HEK293 (cell line): ENCODE measurements at regions not wholly inside any gene's neighbourhood (a gene's known extent, or its start where the extent isn't known, plus 50 kb on each side); places are given as distances from the start of the nearest gene placed in this dataset.

Experiments
- HOXC10 ChIP-seq: sonication (generic); formaldehyde crosslinking; IDR thresholded peaks from 2 replicates; pipeline ENCODE4 v1.8.1; 2023; ENCODE audit warnings: mild to moderate bottlenecking, missing genetic modification reagents
- KLF16 ChIP-seq: fragments of 450-650 bp; formaldehyde crosslinking; IDR thresholded peaks from 2 replicates; pipeline ENCODE4 v1.5.1; 2017; ENCODE audit warnings: missing biosample characterization, missing genetic modification characterization
- SP2 ChIP-seq: fragments of 450-650 bp; formaldehyde crosslinking; IDR thresholded peaks from 2 replicates; pipeline ENCODE4 v1.5.1; 2016; ENCODE audit warnings: missing biosample characterization, missing genetic modification characterization
- ZBTB7A ChIP-seq: fragments of 450-650 bp; formaldehyde crosslinking; IDR thresholded peaks from 2 replicates; pipeline ENCODE4 v1.5.1; 2016; ENCODE audit warnings: low read depth, missing biosample characterization, missing genetic modification characterization
- ZNF223 ChIP-seq: fragments of 450-650 bp; formaldehyde crosslinking; IDR thresholded peaks from 2 replicates; pipeline ENCODE4 v1.5.1; 2016; ENCODE audit warnings: missing biosample characterization, missing genetic modification characterization
- ZNF350 ChIP-seq: fragments of 450-650 bp; formaldehyde crosslinking; IDR thresholded peaks from 2 replicates; pipeline ENCODE4 v1.5.0; 2017; ENCODE audit warnings: missing biosample characterization, mild to moderate bottlenecking, missing genetic modification characterization
- ZNF701 ChIP-seq: fragments of 450-650 bp; formaldehyde crosslinking; IDR thresholded peaks from 2 replicates; pipeline ENCODE4 v1.5.1; 2016; ENCODE audit warnings: missing biosample characterization, missing genetic modification characterization
- ZNF747 ChIP-seq: fragments of 450-650 bp; formaldehyde crosslinking; IDR thresholded peaks from 2 replicates; pipeline ENCODE4 v1.5.1; 2016; ENCODE audit warnings: missing biosample characterization, missing genetic modification characterization
- TF ChIP-seq, protein P1 (sequence below): fragments of 450-650 bp; formaldehyde crosslinking; IDR thresholded peaks from 2 replicates; pipeline ENCODE4 v1.5.1; 2016; ENCODE audit warnings: missing biosample characterization, missing genetic modification characterization
- TF ChIP-seq, protein P2 (sequence below): fragments of 450-650 bp; formaldehyde crosslinking; IDR thresholded peaks from 2 replicates; pipeline ENCODE4 v1.5.1; 2016; ENCODE audit warnings: missing biosample characterization, missing genetic modification characterization

DNA sequence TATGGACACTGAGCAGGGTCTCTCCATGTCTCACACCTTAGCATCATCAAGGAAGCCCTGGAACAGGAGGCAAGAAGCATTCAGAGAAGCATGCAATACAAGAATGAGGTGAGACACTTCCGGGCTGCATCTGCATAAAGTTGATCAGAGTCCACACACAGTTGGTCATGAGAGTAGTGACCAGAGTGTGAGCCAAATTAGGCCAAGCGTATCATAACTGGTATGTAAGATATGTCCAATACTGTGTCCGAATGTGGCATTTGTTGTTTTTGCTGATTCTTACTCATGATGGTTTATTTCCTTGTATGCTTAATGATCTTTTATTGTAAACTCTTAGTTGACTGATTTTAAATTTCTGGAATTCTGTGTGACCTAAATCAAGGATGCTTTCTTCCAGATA, 315.7 kb downstream of the INSC start:
- TF ChIP-seq ZNF350 (tag by site-specific recombination): no peak
- TF ChIP-seq, protein P1, sequence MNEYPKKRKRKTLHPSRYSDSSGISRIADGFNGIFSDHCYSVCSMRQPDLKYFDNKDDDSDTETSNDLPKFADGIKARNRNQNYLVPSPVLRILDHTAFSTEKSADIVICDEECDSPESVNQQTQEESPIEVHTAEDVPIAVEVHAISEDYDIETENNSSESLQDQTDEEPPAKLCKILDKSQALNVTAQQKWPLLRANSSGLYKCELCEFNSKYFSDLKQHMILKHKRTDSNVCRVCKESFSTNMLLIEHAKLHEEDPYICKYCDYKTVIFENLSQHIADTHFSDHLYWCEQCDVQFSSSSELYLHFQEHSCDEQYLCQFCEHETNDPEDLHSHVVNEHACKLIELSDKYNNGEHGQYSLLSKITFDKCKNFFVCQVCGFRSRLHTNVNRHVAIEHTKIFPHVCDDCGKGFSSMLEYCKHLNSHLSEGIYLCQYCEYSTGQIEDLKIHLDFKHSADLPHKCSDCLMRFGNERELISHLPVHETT (tag by site-specific recombination): no peak
- no peak for TF ChIP-seq HOXC10 (CRISPR knock-in tag)
- TF ChIP-seq, protein P2, sequence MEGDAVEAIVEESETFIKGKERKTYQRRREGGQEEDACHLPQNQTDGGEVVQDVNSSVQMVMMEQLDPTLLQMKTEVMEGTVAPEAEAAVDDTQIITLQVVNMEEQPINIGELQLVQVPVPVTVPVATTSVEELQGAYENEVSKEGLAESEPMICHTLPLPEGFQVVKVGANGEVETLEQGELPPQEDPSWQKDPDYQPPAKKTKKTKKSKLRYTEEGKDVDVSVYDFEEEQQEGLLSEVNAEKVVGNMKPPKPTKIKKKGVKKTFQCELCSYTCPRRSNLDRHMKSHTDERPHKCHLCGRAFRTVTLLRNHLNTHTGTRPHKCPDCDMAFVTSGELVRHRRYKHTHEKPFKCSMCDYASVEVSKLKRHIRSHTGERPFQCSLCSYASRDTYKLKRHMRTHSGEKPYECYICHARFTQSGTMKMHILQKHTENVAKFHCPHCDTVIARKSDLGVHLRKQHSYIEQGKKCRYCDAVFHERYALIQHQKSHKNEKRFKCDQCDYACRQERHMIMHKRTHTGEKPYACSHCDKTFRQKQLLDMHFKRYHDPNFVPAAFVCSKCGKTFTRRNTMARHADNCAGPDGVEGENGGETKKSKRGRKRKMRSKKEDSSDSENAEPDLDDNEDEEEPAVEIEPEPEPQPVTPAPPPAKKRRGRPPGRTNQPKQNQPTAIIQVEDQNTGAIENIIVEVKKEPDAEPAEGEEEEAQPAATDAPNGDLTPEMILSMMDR (tag by site-specific recombination): no peak
- TF ChIP-seq SP2 (tag by site-specific recombination): no peak
- TF ChIP-seq ZBTB7A (tag by site-specific recombination): no peak
- no peak for TF ChIP-seq ZNF701 (tag by site-specific recombination)
- no peak for TF ChIP-seq KLF16 (tag by site-specific recombination)
- no peak for TF ChIP-seq ZNF747
- TF ChIP-seq ZNF223: no peak
